HL-60 (cell line): ENCODE measurements at regions not wholly inside any gene's neighbourhood (a gene's known extent, or its start where the extent isn't known, plus 50 kb on each side); places are given as distances from the start of the nearest gene placed in this dataset.

Experiments used
- CTCF ChIP-seq: IDR thresholded peaks from one replicate; pipeline ENCODE4 v1.5.1; 2011; ENCODE audit warnings: low read length, control low read depth, inconsistent platforms; ENCODE audit not compliant: insufficient read depth
- POLR2AphosphoS5 ChIP-seq: IDR thresholded peaks from 2 replicates; pipeline ENCODE4 v1.6.1; 2012; ENCODE audit warnings: low read depth

- no peak for TF ChIP-seq CTCF
- TF ChIP-seq POLR2AphosphoS5 = no peak
Observed at GRCh38 chr2:126579868-126580267, 76.1 kb upstream of the GYPC start.
